HFFc6 (cell line): ENCODE measurements at regions not wholly inside any gene's neighbourhood (a gene's known extent, or its start where the extent isn't known, plus 50 kb on each side); places are given as distances from the start of the nearest gene placed in this dataset.

ENCODE experiments used
- DNase-seq: peaks from one replicate; pipeline ENCODE4 v3.0.0-alpha.2; 2018
- H3K27ac Mint-ChIP-seq: 2 replicates; pipeline ENCODE4 v1.8.0; 2020; ENCODE audit warnings: mild to moderate bottlenecking, mixed read lengths
- H3K27me3 Mint-ChIP-seq: 2 replicates; pipeline ENCODE4 v1.8.0; 2021; ENCODE audit warnings: mild to moderate bottlenecking, moderate library complexity, mixed read lengths; ENCODE audit not compliant: insufficient read depth
- H3K36me3 Mint-ChIP-seq: 2 replicates; pipeline ENCODE4 v1.8.0; 2021; ENCODE audit warnings: low read depth, mixed read lengths
- H3K4me1 Mint-ChIP-seq: 2 replicates; pipeline ENCODE4 v1.8.0; 2020; ENCODE audit warnings: low read depth, mixed read lengths
- H3K4me3 Mint-ChIP-seq: 2 replicates; pipeline ENCODE4 v1.8.0; 2020; ENCODE audit warnings: mild to moderate bottlenecking, moderate library complexity, mixed read lengths
- H3K9me3 Mint-ChIP-seq: 2 replicates; pipeline ENCODE4 v1.8.0; 2020; ENCODE audit warnings: mild to moderate bottlenecking, mixed read lengths
- TF ChIP-seq, protein P1 (sequence below): fragments of 200-600 bp; sonication (generic); IDR thresholded peaks from 2 replicates; pipeline ENCODE4 v1.5.0; 2021; ENCODE audit warnings: antibody characterized with exemption, mild to moderate bottlenecking

DNA sequence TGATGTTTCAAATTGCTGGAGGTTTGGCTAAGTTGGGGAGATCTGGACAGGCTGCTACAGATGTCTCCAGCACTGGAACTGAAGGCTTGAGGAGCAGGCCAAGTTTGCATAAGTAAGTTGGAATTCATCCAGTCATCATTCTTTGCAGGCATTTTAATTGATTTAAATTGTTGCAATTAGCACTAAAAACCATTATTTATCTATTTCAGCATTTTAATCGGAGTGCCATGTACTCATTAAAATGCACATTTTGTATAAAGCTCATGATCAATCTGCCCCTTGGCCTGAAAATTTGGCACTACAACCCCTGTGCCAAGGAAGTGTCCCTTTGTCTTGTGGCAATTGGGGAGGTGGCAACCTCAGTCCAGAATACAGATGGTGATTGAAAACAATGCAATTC lies 320.2 kb downstream of the MAT2B start:
- no peaks in the 10 kb centered on the region for H3K36me3 Mint-ChIP-seq
- no peak for DNase-seq
- H3K4me3 Mint-ChIP-seq = no peak overlapping the region
- no peaks in the 10 kb centered on the region for H3K4me1 Mint-ChIP-seq
- no peaks in the 10 kb centered on the region for H3K27me3 Mint-ChIP-seq
- no peak overlapping the region for H3K27ac Mint-ChIP-seq
- TF ChIP-seq, protein P1, sequence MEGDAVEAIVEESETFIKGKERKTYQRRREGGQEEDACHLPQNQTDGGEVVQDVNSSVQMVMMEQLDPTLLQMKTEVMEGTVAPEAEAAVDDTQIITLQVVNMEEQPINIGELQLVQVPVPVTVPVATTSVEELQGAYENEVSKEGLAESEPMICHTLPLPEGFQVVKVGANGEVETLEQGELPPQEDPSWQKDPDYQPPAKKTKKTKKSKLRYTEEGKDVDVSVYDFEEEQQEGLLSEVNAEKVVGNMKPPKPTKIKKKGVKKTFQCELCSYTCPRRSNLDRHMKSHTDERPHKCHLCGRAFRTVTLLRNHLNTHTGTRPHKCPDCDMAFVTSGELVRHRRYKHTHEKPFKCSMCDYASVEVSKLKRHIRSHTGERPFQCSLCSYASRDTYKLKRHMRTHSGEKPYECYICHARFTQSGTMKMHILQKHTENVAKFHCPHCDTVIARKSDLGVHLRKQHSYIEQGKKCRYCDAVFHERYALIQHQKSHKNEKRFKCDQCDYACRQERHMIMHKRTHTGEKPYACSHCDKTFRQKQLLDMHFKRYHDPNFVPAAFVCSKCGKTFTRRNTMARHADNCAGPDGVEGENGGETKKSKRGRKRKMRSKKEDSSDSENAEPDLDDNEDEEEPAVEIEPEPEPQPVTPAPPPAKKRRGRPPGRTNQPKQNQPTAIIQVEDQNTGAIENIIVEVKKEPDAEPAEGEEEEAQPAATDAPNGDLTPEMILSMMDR = no peak
- H3K9me3 Mint-ChIP-seq = peaks cover 3% of the 10 kb centered on the region

DNA sequence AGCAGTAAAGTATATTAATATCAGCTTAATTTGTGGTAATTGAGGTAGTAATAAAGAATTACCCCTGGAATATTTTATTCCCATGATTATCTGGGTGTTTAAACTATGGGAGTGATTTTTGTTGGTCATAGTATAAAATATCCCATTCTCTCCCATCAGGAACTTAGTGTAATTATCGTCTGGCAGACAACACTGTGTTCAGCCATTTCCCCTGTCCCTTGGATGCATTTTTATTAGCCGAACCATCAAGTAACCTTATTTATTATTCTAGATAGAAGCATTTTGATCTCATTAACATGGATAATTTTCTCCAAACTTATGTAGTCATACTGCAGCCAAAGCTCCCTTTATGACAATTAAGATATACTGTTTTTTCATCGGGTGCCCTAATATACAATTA lies 320.8 kb downstream of the MAT2B start:
- H3K4me1 Mint-ChIP-seq = no peaks in the 10 kb centered on the region
- H3K4me3 Mint-ChIP-seq = no peak overlapping the region
- TF ChIP-seq, protein P1 = no peak
- H3K27me3 Mint-ChIP-seq = no peaks in the 10 kb centered on the region
- H3K9me3 Mint-ChIP-seq = no peaks in the 10 kb centered on the region; the same call in 1 of the 2 replicates
- H3K27ac Mint-ChIP-seq = no peak overlapping the region
- no peaks in the 10 kb centered on the region for H3K36me3 Mint-ChIP-seq
- no peak for DNase-seq

DNA sequence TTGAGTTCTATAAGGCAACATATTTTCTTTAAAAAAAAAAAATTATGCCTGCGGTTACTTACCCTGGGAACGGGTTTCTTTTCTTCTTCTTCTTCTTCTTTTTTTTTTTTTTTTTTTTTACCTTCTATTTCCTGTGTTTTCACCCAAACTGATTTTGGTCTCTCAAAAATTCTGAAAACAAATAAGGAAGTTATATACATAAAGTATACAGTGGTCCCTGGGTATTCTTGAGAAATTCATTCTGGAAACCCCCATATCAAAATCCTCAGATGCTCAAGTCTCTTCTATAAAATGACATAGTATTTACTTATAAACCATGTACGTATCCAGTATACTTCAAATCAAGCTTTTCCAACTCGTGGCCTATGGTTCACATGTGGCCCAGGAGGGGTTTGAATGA lies 326.7 kb downstream of the MAT2B start:
- TF ChIP-seq, protein P1 = no peak
- no peak for DNase-seq
- H3K27me3 Mint-ChIP-seq = peaks cover 4% of the 10 kb centered on the region
- no peak overlapping the region for H3K4me3 Mint-ChIP-seq
- no peak overlapping the region for H3K27ac Mint-ChIP-seq
- H3K9me3 Mint-ChIP-seq = no peaks in the 10 kb centered on the region; the same call in 1 of the 2 replicates
- H3K36me3 Mint-ChIP-seq = no peaks in the 10 kb centered on the region
- H3K4me1 Mint-ChIP-seq = peaks cover 6% of the 10 kb centered on the region; the same call in 1 of the 2 replicates

DNA sequence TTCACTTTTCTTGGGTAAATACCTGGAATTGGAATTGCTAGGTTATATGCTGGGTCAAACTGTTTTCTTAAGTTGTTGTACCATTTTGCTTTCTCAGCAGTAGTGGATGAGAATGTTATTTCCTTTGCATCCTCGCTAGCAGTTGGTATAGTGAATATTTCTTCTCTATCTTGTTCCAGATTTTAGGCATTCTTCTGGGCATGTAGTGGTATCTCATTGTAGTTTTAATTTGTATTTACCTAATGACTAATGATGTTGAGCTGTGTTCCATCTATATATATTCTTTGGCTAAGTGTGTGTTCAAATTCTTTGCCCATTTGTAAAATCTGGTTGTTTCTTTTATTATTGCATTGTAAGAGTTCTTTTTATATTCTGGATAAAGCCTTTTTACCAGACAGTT lies 333.3 kb downstream of the MAT2B start:
- Mint-ChIP-seq H3K4me3 (no peak overlapping the region), H3K27ac (peak overlapping the region; percentile 27; the same call in 1 of the 2 replicates), H3K36me3 (no peaks in the 10 kb centered on the region; the same call in 1 of the 2 replicates), H3K27me3 (peaks cover 1% of the 10 kb centered on the region; the same call in 1 of the 2 replicates), H3K4me1 (peaks cover 26% of the 10 kb centered on the region; the same call in 1 of the 2 replicates), H3K9me3 (peaks cover 7% of the 10 kb centered on the region)
- DNase-seq = peak; percentile 16
- TF ChIP-seq, protein P1 = no peak

DNA sequence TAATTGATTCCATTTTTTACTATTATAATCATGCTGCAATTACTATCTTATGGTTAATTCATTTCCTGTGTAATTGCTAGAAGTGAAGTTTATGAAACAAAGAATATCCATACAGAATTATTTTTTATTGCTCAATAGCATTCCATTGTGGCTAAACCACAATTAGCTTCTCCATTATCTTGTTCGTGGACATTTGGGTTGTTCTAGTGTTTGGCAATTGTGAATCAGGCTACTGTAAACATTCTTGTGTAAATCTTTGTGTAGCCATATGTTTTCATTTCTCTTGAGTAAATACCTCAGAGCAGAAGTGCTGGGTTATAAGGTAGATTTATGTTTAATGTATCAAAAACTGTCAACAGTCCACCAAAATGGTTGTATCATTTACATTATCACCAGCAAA lies 341.1 kb downstream of the MAT2B start:
- peak; percentile 18 for DNase-seq
- H3K36me3 Mint-ChIP-seq = peaks cover 4% of the 10 kb centered on the region; the same call in 1 of the 2 replicates
- peaks cover 11% of the 10 kb centered on the region; the same call in 1 of the 2 replicates for H3K4me1 Mint-ChIP-seq
- TF ChIP-seq, protein P1 = no peak
- no peak overlapping the region for H3K4me3 Mint-ChIP-seq
- H3K27me3 Mint-ChIP-seq = peaks cover 3% of the 10 kb centered on the region
- peaks cover 9% of the 10 kb centered on the region for H3K9me3 Mint-ChIP-seq
- no peak overlapping the region for H3K27ac Mint-ChIP-seq

DNA sequence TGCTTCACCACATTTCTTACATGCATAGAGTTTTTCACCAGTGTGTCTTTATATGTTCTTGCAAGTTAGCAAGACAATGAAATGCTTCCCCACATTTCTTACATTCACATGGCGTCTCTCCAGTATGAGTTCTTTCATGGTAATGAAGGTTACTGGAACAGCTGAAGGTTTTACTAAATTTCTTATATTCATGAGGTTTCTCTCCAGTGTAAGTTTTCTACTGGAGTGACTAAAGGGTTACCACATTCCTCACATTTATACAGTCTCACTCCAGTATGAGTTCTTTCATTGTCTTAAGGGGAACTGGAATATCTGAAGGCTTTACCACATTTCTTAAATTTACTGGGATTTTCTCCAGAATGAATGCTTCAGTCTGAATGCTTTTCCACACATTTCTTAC lies 350.3 kb downstream of the MAT2B start:
- Mint-ChIP-seq H3K4me3 (no peak overlapping the region), H3K27ac (no peak overlapping the region), H3K36me3 (peaks cover 53% of the 10 kb centered on the region), H3K27me3 (peaks cover 3% of the 10 kb centered on the region), H3K4me1 (no peaks in the 10 kb centered on the region), H3K9me3 (peaks cover 76% of the 10 kb centered on the region)
- no peak for DNase-seq
- TF ChIP-seq, protein P1 = no peak
